CD8-positive, alpha-beta memory T cell (primary cell): ENCODE measurements at regions not wholly inside any gene's neighbourhood (a gene's known extent, or its start where the extent isn't known, plus 50 kb on each side); places are given as distances from the start of the nearest gene placed in this dataset.

Experiments used
- CTCF ChIA-PET: fragments of 350-600 bp; sonication (Branson Sonifier 250); formaldehyde crosslinking; loops from one replicate; lab custom pipeline; 2021; ENCODE audit warnings: antibody characterized with exemption; lab: Charles Lee
- POLR2A ChIA-PET: fragments of 350-600 bp; sonication (Branson Sonifier 250); formaldehyde crosslinking; loops from one replicate; lab custom pipeline; 2021; ENCODE audit warnings: antibody characterized with exemption; lab: Charles Lee
- DNase-seq, 5 donors: peaks; one replicate each; pipeline versions ENCODE4 v3.0.0 to v3.0.0-alpha.2; 2020 to 2022; ENCODE audit warnings: mixed read lengths in 1 of 5
- H3K27ac ChIP-seq: one replicate; pipeline ENCODE4 v1.7.0; 2013; ENCODE audit warnings: low read depth, mild to moderate bottlenecking, low read length, moderate library complexity
- H3K27me3 ChIP-seq: 2 replicates; pipeline ENCODE4 v1.7.0; 2013; ENCODE audit warnings: low read length, mild to moderate bottlenecking; ENCODE audit not compliant: insufficient read depth, poor library complexity, severe bottlenecking
- H3K36me3 ChIP-seq: 2 replicates; pipeline ENCODE4 v1.7.0; 2013; ENCODE audit warnings: mild to moderate bottlenecking, low read length, moderate library complexity; ENCODE audit not compliant: insufficient read depth
- H3K4me1 ChIP-seq: 2 replicates; pipeline ENCODE4 v1.7.0; 2013; ENCODE audit warnings: mild to moderate bottlenecking, low read length, moderate library complexity; ENCODE audit not compliant: insufficient read depth
- H3K4me3 ChIP-seq: 2 replicates; pipeline ENCODE4 v1.7.0; 2013; ENCODE audit warnings: mild to moderate bottlenecking, low read length
- H3K9me3 ChIP-seq: 2 replicates; pipeline ENCODE4 v1.7.0; 2013; ENCODE audit warnings: mild to moderate bottlenecking, low read length
- H3K27ac Mint-ChIP-seq, 8 donors: one replicate each; pipeline ENCODE4 v1.8.0; 2020 to 2021; ENCODE audit warnings: mixed read lengths in 8 of 8, mild to moderate bottlenecking in 6 of 8, inconsistent platforms in 3 of 8, moderate library complexity in 3 of 8
- H3K27me3 Mint-ChIP-seq, 2 donors: one replicate each; pipeline ENCODE4 v1.8.0; 2020 to 2021; ENCODE audit warnings: mixed read lengths in 2 of 2, mild to moderate bottlenecking in 1 of 2, moderate library complexity in 1 of 2
- H3K36me3 Mint-ChIP-seq, 3 donors: one replicate each; pipeline ENCODE4 v1.8.0; 2020 to 2021; ENCODE audit warnings: mixed read lengths in 3 of 3, inconsistent platforms in 1 of 3, mild to moderate bottlenecking in 1 of 3
- H3K4me1 Mint-ChIP-seq, 3 donors: one replicate each; pipeline ENCODE4 v1.8.0; 2020 to 2021; ENCODE audit warnings: mixed read lengths in 3 of 3, inconsistent platforms in 1 of 3, mild to moderate bottlenecking in 1 of 3
- H3K4me3 Mint-ChIP-seq, 7 donors: one replicate each; pipeline ENCODE4 v1.8.0; 2020 to 2021; ENCODE audit warnings: mixed read lengths in 7 of 7, mild to moderate bottlenecking in 6 of 7, moderate library complexity in 4 of 7, inconsistent platforms in 2 of 7
- H3K9me3 Mint-ChIP-seq, 5 donors: one replicate each; pipeline ENCODE4 v1.8.0; 2020 to 2022; ENCODE audit warnings: mixed read lengths in 5 of 5, mild to moderate bottlenecking in 3 of 5, moderate library complexity in 2 of 5, inconsistent platforms in 1 of 5

DNA sequence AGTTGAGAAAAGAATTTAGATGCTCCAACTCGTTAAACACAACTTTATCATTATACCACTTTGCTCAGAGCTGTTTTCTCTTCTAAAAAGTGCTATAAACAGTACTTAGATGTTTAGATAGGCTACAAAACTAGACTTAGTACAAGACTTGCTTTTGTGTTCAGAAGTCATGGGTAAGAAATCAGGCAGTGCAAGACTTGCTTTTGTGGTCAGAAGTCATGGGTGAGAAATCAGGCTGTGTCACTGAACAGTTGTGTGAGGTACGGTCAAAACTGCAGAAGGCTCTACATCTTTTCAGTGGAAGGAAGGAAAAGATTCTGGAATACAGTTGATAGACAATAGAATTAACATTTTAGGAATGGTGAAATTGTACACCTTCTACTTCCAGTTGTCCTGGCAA lies 239.7 kb downstream of the DNAJB9 start:
- Mint-ChIP-seq H3K27me3 (peaks cover 0 to 2% of the 10 kb centered on the region in 2 donors), H3K27ac (no peak overlapping the region), H3K36me3 (no peaks in the 10 kb centered on the region), H3K9me3 (peaks cover 0 to 8% (median 0%) of the 10 kb centered on the region in 5 donors), H3K4me1 (no peaks in the 10 kb centered on the region), H3K4me3 (no peak overlapping the region)
- H3K27me3 ChIP-seq = no peaks in the 10 kb centered on the region
- H3K4me1 ChIP-seq = no peaks in the 10 kb centered on the region
- no peaks in the 10 kb centered on the region for H3K36me3 ChIP-seq
- ChIA-PET CTCF (no interaction called here), POLR2A (no interaction called here)
- no peak for DNase-seq
- no peaks in the 10 kb centered on the region for H3K9me3 ChIP-seq
- no peak overlapping the region for H3K4me3 ChIP-seq
- H3K27ac ChIP-seq = no peak overlapping the region

DNA sequence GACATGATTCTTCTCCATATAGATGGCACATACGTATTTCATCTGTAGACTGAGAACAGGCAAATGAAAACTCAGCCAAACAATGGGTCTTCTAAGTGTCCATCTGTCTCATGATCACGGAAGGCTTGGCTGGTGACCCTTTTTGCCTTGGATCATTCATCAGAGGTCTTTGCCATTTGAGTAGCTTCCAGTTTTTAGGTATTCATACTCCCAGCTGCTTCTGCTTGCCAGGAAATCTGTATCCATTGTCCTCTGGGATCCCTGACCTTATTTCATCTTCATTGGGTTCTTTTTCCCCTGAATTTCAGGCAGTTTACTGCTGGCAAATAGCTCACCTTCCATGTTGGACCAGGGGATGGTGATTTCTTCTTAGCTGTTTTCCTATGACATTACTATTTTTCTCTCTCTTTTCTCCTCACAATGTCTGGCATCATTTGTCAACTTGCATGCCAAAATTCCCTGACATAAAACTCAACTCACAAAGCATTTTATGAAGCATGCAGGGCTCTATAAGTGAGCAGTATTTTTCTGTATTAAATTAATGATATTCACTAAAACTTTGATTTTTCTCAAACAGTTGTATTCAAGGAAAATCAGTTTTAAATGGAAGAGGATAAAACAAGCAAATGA lies 241.2 kb downstream of the DNAJB9 start:
- Histone ChIP-seq H3K27me3 (no peaks in the 10 kb centered on the region), H3K9me3 (no peaks in the 10 kb centered on the region), H3K4me1 (no peaks in the 10 kb centered on the region), H3K4me3 (no peak overlapping the region), H3K27ac (no peak overlapping the region), H3K36me3 (no peaks in the 10 kb centered on the region)
- POLR2A ChIA-PET = no interaction called here
- Mint-ChIP-seq H3K27ac (no peak overlapping the region), H3K27me3 (no peaks in the 10 kb centered on the region), H3K4me3 (no peak overlapping the region), H3K9me3 (peaks cover 0 to 3% (median 0%) of the 10 kb centered on the region in 5 donors), H3K4me1 (no peaks in the 10 kb centered on the region), H3K36me3 (no peaks in the 10 kb centered on the region)
- no peak for DNase-seq
- CTCF ChIA-PET = no interaction called here

DNA sequence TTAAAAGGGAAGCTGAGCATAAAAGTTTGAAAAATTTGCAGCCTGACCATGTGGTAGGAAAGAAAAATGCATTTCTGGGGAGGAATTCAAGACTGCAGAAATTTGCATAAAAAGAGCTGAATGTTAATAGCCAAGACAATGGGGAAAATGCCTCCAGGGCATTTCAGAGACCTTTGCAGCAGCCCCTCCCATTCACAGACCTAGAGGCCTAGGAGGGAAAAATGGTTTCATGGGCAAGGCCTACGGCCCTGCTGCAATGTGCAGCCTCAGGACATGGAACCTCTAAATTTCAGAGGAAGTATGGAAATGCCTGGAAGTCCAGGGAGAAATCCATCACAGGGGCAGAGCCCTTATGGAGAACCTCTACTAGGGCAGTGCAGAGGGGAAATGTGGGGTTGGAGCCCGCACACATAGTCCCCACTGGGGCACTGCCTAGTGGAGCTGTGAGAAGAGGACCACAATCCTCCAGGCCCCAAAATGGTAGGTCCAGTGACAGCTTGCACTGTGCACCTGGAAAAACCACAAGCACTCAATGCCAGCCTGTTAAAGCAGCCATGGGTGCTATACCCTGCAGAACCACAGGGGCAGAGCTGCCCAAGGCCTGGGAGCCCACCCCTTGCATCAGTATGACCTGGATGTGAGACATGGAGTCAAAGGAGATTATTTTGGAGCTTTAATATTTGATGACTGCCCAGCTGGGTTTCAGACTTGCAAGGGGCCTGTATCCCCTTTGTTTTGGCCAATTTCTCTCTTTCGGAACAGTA lies 243.8 kb downstream of the DNAJB9 start:
- Histone ChIP-seq H3K27ac (no peak overlapping the region), H3K27me3 (no peaks in the 10 kb centered on the region), H3K4me1 (no peaks in the 10 kb centered on the region), H3K9me3 (no peaks in the 10 kb centered on the region), H3K36me3 (no peaks in the 10 kb centered on the region), H3K4me3 (no peak overlapping the region)
- H3K36me3 Mint-ChIP-seq = no peaks in the 10 kb centered on the region
- H3K27me3 Mint-ChIP-seq = no peaks in the 10 kb centered on the region
- no peak overlapping the region for H3K4me3 Mint-ChIP-seq
- POLR2A ChIA-PET = no interaction called here
- peaks cover 0 to 2% (median 0%) of the 10 kb centered on the region in 5 donors for H3K9me3 Mint-ChIP-seq
- DNase-seq = no peak
- H3K27ac Mint-ChIP-seq = no peak overlapping the region
- CTCF ChIA-PET = no interaction called here
- no peaks in the 10 kb centered on the region for H3K4me1 Mint-ChIP-seq

DNA sequence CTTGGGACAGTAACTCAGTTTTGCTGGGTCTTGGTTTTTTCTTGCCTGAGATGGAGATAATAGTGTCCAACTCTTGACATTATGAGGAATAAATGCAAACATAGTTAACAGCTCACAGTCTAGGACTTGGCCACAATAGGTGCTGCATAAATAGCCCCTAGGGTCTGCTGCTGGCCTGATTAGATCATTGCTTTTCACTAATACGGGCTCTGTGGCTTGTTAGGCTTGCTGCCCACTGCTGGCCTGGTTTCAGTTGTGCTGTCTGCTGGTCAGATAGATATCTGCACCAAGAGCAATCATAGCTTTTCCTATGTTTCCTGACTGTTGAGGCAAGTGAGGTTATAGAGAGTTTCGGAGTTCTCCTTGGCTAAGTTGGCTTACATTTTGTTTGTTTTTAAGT lies 246.1 kb downstream of the DNAJB9 start:
- DNase-seq = no peak
- Histone ChIP-seq H3K27me3 (no peaks in the 10 kb centered on the region), H3K9me3 (no peaks in the 10 kb centered on the region), H3K4me3 (no peak overlapping the region), H3K36me3 (no peaks in the 10 kb centered on the region), H3K27ac (no peak overlapping the region), H3K4me1 (no peaks in the 10 kb centered on the region)
- Mint-ChIP-seq H3K9me3 (peaks cover 0 to 3% (median 0%) of the 10 kb centered on the region in 5 donors), H3K36me3 (no peaks in the 10 kb centered on the region), H3K27ac (no peak overlapping the region), H3K4me3 (no peak overlapping the region), H3K27me3 (no peaks in the 10 kb centered on the region), H3K4me1 (no peaks in the 10 kb centered on the region)
- ChIA-PET POLR2A (no interaction called here), CTCF (no interaction called here)

DNA sequence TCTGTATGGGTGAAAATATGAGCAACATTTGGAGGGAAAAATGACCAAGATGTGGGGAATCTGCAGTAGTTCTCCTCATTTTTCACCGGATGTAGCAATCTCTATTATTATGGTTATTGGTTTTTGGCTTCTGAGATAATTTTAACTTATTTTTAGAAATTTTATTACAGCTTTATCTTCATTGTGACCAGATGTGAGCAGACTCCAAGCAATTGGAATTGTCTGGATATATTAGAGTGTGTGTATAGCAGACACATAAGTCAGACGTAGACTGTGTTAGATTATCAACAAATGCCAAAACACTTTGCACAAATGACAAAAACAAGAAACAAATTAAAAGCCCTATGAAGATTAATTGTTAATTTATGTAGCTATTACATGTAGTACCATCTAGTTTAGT lies 249.1 kb downstream of the DNAJB9 start:
- Mint-ChIP-seq H3K4me3 (no peak overlapping the region), H3K27ac (no peak overlapping the region)

DNA sequence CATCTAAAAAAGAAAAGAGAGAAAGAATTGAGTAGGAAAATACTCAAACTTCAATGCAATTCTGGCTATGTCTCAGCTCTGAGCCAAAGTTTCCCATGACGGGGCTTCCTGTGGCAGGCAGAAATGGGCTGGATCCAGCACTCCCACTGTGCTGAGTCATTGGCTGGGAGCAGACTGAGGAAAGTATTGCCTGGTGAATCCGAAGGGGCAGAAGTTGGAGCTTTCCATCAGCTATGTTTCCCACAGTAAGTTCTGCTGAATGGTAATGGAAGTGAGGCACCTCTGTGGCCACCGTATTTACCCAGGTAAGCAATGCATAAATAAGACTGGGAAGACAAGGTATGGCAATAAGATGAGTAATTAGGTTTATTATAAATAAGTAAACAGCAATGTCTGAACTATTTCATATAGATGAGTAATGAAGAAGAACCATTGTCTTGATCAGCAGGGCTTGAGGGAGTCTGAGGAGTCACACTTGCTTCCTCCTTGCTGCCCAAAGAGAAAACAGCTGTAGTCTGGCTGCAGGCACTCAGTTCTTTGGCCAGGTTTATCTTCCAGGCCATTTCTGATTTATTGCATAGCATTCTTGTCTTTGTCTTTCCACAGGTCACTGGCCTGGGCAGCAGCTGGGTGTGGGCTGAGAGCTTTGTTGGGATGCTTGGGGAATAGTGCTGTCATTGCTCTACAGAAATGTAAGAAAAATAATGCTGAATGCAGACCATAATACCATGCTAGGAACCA lies 255.3 kb downstream of the DNAJB9 start:
- Mint-ChIP-seq H3K36me3 (no peaks in the 10 kb centered on the region), H3K27me3 (no peaks in the 10 kb centered on the region), H3K4me1 (no peaks in the 10 kb centered on the region), H3K27ac (no peak overlapping the region), H3K4me3 (no peak overlapping the region), H3K9me3 (peaks cover 0 to 6% (median 2%) of the 10 kb centered on the region in 5 donors)
- CTCF ChIA-PET = no interaction called here
- DNase-seq = no peak
- Histone ChIP-seq H3K4me1 (no peaks in the 10 kb centered on the region), H3K27ac (no peak overlapping the region), H3K9me3 (no peaks in the 10 kb centered on the region), H3K36me3 (no peaks in the 10 kb centered on the region), H3K27me3 (no peaks in the 10 kb centered on the region), H3K4me3 (no peak overlapping the region)
- POLR2A ChIA-PET = no interaction called here

More for the DNA sequence above, 249.1 kb downstream of the DNAJB9 start:
- Histone ChIP-seq H3K27ac (no peak overlapping the region), H3K36me3 (no peaks in the 10 kb centered on the region), H3K9me3 (no peaks in the 10 kb centered on the region), H3K27me3 (no peaks in the 10 kb centered on the region), H3K4me3 (no peak overlapping the region), H3K4me1 (no peaks in the 10 kb centered on the region)
- Mint-ChIP-seq H3K36me3 (no peaks in the 10 kb centered on the region), H3K4me1 (no peaks in the 10 kb centered on the region), H3K27me3 (no peaks in the 10 kb centered on the region), H3K9me3 (peaks cover 0 to 4% (median 2%) of the 10 kb centered on the region in 5 donors)
- CTCF ChIA-PET = no interaction called here
- POLR2A ChIA-PET = no interaction called here
- no peak for DNase-seq

DNA sequence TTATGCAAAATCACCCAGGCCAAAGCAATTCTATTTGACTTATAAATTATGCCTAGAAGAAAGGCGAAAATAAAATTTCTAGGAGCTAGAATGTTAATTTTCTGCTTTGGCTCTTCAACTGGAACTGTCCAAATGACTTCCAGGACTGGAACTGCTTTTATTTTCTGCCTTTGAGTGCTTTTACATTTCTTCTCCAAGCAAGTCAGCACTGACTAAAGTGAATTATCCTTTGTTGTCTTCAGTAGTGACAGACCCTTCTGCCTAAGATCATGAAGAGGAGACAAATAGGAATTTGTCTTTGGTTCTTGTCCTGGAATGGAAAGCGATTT lies 255.9 kb downstream of the DNAJB9 start:
- peaks cover 0 to 6% (median 2%) of the 10 kb centered on the region in 5 donors for H3K9me3 Mint-ChIP-seq

DNA sequence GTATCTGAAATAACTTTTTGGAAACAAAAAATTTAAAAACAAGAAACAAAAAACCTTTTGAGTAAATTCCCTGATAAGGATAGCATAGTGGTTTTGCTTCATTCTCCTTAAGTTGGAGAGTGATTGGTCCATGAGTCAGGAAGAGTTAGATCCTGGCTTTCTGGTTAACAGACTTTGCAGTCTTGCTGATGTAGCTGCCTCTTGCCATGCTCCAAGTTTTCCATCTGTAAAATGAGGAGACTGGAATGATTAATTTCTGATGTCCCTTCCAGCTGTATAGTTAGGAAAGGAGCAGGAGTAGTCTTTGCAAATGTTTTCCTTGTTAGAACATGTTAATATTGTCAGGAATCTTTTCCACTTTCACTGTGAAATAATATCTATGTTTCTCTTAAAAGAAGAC lies 266.6 kb downstream of the DNAJB9 start:
- ChIA-PET CTCF (no interaction called here), POLR2A (no interaction called here)
- Histone ChIP-seq H3K27ac (no peak overlapping the region), H3K27me3 (no peaks in the 10 kb centered on the region), H3K9me3 (no peaks in the 10 kb centered on the region), H3K36me3 (no peaks in the 10 kb centered on the region), H3K4me1 (no peaks in the 10 kb centered on the region), H3K4me3 (no peak overlapping the region)
- Mint-ChIP-seq H3K4me3 (no peak overlapping the region), H3K4me1 (no peaks in the 10 kb centered on the region), H3K27ac (no peak overlapping the region), H3K9me3 (peaks cover 0 to 19% (median 8%) of the 10 kb centered on the region in 5 donors), H3K27me3 (no peaks in the 10 kb centered on the region), H3K36me3 (no peaks in the 10 kb centered on the region)
- no peak for DNase-seq

More for the DNA sequence above, 255.9 kb downstream of the DNAJB9 start:
- Mint-ChIP-seq H3K36me3 (no peaks in the 10 kb centered on the region), H3K27me3 (no peaks in the 10 kb centered on the region), H3K4me1 (no peaks in the 10 kb centered on the region), H3K27ac (no peak overlapping the region), H3K4me3 (no peak overlapping the region)
- no peak for DNase-seq
- POLR2A ChIA-PET = no interaction called here
- no peaks in the 10 kb centered on the region for H3K27me3 ChIP-seq
- CTCF ChIA-PET = no interaction called here
- H3K27ac ChIP-seq = no peak overlapping the region
- no peaks in the 10 kb centered on the region for H3K9me3 ChIP-seq
- H3K4me3 ChIP-seq = no peak overlapping the region
- no peaks in the 10 kb centered on the region for H3K36me3 ChIP-seq
- H3K4me1 ChIP-seq = no peaks in the 10 kb centered on the region
